ENCODE measurements at regions not wholly inside any gene's neighbourhood (a gene's known extent, or its start where the extent isn't known, plus 50 kb on each side); places are given as distances from the start of the nearest gene placed in this dataset.

DNA sequence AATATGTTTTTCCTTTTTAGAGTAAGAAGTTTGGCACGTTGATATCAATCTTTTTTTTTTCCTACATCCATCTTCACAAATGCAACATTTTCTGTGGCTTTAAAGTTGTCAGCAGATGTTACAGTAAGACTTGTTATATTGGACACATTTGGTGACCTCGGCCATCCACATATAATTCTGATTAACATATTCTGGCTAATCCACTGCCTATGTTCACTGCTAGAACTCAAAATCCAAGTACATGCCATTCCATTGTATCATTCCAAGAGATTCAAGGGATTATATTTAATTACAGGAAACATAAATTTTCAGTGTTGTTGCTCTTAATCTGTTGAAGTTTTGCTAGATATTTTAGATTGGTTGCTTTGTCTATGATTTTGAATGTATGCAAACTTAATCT lies 367.6 kb downstream of the TENT5A start:
- Histone ChIP-seq H3K36me3 (ENCODE audit: insufficient read depth, low read length) (no peaks in the 10 kb centered on the region), H3F3A (ENCODE audit: insufficient read depth, low read length, poor library complexity, severe bottlenecking) (no peaks in the 10 kb centered on the region), H3K27ac (ENCODE audit: low read length) (no peak overlapping the region), H3K79me2 (replicated peaks; ENCODE audit: insufficient read depth, low read length) (no peaks in the 10 kb centered on the region), H3K27me3 (ENCODE audit: insufficient read depth, low read depth, low read length) (no peaks in the 10 kb centered on the region), H4K20me1 (ENCODE audit: insufficient read depth) (no peaks in the 10 kb centered on the region), H2AFZ (ENCODE audit: low read depth, low read length) (no peak overlapping the region), H3K4me3 (ENCODE audit: low read length) (no peak overlapping the region), H3K9me2 (ENCODE audit: insufficient read depth, low read length) (no peaks in the 10 kb centered on the region), H3K9me3 (ENCODE audit: low read length) (no peaks in the 10 kb centered on the region), H3K4me2 (ENCODE audit: low read length) (no peak overlapping the region), H3K9ac (ENCODE audit: low read length) (no peak overlapping the region)
- TF ChIP-seq RAD21 (conservative IDR thresholded peaks at IDR 0.05) = no peak
- no peak for TF ChIP-seq SMC3 (conservative IDR thresholded peaks at IDR 0.05; ENCODE audit: poor library complexity)
- TF ChIP-seq, protein P1, sequence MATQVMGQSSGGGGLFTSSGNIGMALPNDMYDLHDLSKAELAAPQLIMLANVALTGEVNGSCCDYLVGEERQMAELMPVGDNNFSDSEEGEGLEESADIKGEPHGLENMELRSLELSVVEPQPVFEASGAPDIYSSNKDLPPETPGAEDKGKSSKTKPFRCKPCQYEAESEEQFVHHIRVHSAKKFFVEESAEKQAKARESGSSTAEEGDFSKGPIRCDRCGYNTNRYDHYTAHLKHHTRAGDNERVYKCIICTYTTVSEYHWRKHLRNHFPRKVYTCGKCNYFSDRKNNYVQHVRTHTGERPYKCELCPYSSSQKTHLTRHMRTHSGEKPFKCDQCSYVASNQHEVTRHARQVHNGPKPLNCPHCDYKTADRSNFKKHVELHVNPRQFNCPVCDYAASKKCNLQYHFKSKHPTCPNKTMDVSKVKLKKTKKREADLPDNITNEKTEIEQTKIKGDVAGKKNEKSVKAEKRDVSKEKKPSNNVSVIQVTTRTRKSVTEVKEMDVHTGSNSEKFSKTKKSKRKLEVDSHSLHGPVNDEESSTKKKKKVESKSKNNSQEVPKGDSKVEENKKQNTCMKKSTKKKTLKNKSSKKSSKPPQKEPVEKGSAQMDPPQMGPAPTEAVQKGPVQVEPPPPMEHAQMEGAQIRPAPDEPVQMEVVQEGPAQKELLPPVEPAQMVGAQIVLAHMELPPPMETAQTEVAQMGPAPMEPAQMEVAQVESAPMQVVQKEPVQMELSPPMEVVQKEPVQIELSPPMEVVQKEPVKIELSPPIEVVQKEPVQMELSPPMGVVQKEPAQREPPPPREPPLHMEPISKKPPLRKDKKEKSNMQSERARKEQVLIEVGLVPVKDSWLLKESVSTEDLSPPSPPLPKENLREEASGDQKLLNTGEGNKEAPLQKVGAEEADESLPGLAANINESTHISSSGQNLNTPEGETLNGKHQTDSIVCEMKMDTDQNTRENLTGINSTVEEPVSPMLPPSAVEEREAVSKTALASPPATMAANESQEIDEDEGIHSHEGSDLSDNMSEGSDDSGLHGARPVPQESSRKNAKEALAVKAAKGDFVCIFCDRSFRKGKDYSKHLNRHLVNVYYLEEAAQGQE (IDR thresholded peaks at IDR 0.05; ENCODE audit: borderline replicate concordance) = no peak
- TF ChIP-seq TAF1 (IDR thresholded peaks at IDR 0.05; ENCODE audit: low read depth) = no peak
- TF ChIP-seq, protein P2, sequence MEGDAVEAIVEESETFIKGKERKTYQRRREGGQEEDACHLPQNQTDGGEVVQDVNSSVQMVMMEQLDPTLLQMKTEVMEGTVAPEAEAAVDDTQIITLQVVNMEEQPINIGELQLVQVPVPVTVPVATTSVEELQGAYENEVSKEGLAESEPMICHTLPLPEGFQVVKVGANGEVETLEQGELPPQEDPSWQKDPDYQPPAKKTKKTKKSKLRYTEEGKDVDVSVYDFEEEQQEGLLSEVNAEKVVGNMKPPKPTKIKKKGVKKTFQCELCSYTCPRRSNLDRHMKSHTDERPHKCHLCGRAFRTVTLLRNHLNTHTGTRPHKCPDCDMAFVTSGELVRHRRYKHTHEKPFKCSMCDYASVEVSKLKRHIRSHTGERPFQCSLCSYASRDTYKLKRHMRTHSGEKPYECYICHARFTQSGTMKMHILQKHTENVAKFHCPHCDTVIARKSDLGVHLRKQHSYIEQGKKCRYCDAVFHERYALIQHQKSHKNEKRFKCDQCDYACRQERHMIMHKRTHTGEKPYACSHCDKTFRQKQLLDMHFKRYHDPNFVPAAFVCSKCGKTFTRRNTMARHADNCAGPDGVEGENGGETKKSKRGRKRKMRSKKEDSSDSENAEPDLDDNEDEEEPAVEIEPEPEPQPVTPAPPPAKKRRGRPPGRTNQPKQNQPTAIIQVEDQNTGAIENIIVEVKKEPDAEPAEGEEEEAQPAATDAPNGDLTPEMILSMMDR (IDR thresholded peaks at IDR 0.05; ENCODE audit: poor library complexity, severe bottlenecking) = no peak
- TF ChIP-seq EP300 (conservative IDR thresholded peaks at IDR 0.05; ENCODE audit: poor library complexity, severe bottlenecking) = no peak
- TF ChIP-seq EZH2 (IDR thresholded peaks at IDR 0.05; ENCODE audit: borderline replicate concordance, insufficient read depth, low read length, poor library complexity, severe bottlenecking) = no peak
- no peak for TF ChIP-seq POLR2AphosphoS5 (IDR thresholded peaks at IDR 0.05)
- TF ChIP-seq MXI1 (conservative IDR thresholded peaks at IDR 0.05; ENCODE audit: poor library complexity, severe bottlenecking) = no peak

DNA sequence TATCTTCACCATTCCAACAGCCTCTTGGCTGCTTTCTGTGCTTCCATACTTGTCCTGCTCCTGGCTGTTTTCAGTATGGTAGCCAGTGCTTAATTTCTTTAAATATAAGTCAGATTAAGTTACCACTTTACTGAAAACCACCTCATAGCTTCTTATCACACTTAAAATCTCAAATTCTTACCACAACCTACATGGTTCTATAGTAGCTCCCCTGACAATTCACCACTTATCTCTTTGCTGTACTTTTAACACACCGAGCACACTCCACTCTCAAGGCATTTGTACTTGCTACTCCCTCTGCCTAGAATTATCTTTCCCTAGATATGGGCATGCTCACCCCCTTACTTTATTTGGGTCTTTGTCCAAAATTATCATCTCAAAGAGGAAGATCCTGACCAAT lies 369.0 kb downstream of the TENT5A start:
- Histone ChIP-seq H3K27me3 (ENCODE audit: insufficient read depth, low read depth, low read length) (no peaks in the 10 kb centered on the region), H3K9ac (ENCODE audit: low read length) (no peak overlapping the region), H3K36me3 (ENCODE audit: insufficient read depth, low read length) (no peaks in the 10 kb centered on the region), H3K79me2 (replicated peaks; ENCODE audit: insufficient read depth, low read length) (no peaks in the 10 kb centered on the region), H2AFZ (ENCODE audit: low read depth, low read length) (no peak overlapping the region), H3F3A (ENCODE audit: insufficient read depth, low read length, poor library complexity, severe bottlenecking) (no peaks in the 10 kb centered on the region), H3K27ac (ENCODE audit: low read length) (no peak overlapping the region), H3K9me2 (ENCODE audit: insufficient read depth, low read length) (no peaks in the 10 kb centered on the region), H3K4me3 (ENCODE audit: low read length) (no peak overlapping the region), H3K9me3 (ENCODE audit: low read length) (no peaks in the 10 kb centered on the region), H4K20me1 (ENCODE audit: insufficient read depth) (no peaks in the 10 kb centered on the region), H3K4me2 (ENCODE audit: low read length) (no peak overlapping the region)
- TF ChIP-seq TAF1 (IDR thresholded peaks at IDR 0.05; ENCODE audit: low read depth) = no peak
- TF ChIP-seq RAD21 (conservative IDR thresholded peaks at IDR 0.05) = no peak
- TF ChIP-seq EP300 (conservative IDR thresholded peaks at IDR 0.05; ENCODE audit: poor library complexity, severe bottlenecking) = no peak
- TF ChIP-seq, protein P1 (IDR thresholded peaks at IDR 0.05; ENCODE audit: borderline replicate concordance) = no peak
- TF ChIP-seq MXI1 (conservative IDR thresholded peaks at IDR 0.05; ENCODE audit: poor library complexity, severe bottlenecking) = no peak
- TF ChIP-seq, protein P2 (IDR thresholded peaks at IDR 0.05; ENCODE audit: poor library complexity, severe bottlenecking) = no peak
- no peak for TF ChIP-seq POLR2AphosphoS5 (IDR thresholded peaks at IDR 0.05)
- TF ChIP-seq EZH2 (IDR thresholded peaks at IDR 0.05; ENCODE audit: borderline replicate concordance, insufficient read depth, low read length, poor library complexity, severe bottlenecking) = no peak
- no peak for TF ChIP-seq SMC3 (conservative IDR thresholded peaks at IDR 0.05; ENCODE audit: poor library complexity)
